RPMI8226 (cell line): ENCODE measurements at regions not wholly inside any gene's neighbourhood (a gene's known extent, or its start where the extent isn't known, plus 50 kb on each side); places are given as distances from the start of the nearest gene placed in this dataset.
A peak's percentile ranks its signal among the peaks of the same experiment; 100 is the strongest.

Experiments used
- DNase-seq: peaks from one replicate; pipeline ENCODE4 v3.0.0-alpha.2; 2015

GRCh38 chr5:96157841-96158291 is 196.2 kb upstream of the ELL2 start:
- no peak for DNase-seq

- no peak for DNase-seq
These were observed 195.6 kb upstream of the ELL2 start for GRCh38 chr5:96157077-96157780.

- no peak for DNase-seq
These were observed 193.5 kb upstream of the ELL2 start for GRCh38 chr5:96155147-96155546.

GRCh38 chr5:96151891-96152290 is 190.2 kb upstream of the ELL2 start:
- DNase-seq, result no peak

- no peak for DNase-seq
These were observed 188.4 kb upstream of the ELL2 start for GRCh38 chr5:96150007-96150406.

GRCh38 chr5:96149546-96149945 is 187.9 kb upstream of the ELL2 start:
- DNase-seq, result peak; percentile 33

GRCh38 chr5:96149021-96149420 is 187.4 kb upstream of the ELL2 start:
- no peak for DNase-seq

GRCh38 chr5:96148376-96148775 is 186.7 kb upstream of the ELL2 start:
- no peak for DNase-seq

GRCh38 chr5:96147866-96148265 is 186.2 kb upstream of the ELL2 start:
- no peak for DNase-seq

GRCh38 chr5:96146675-96147074 is 185.0 kb upstream of the ELL2 start:
- DNase-seq, result peak; percentile 60

- DNase-seq, result no peak
These were observed 182.6 kb upstream of the ELL2 start for GRCh38 chr5:96144289-96144688.

- DNase-seq, result no peak
These were observed 181.8 kb upstream of the ELL2 start for GRCh38 chr5:96143450-96143849.

- DNase-seq, result no peak
These were observed 181.3 kb upstream of the ELL2 start for GRCh38 chr5:96142786-96143434.

GRCh38 chr5:96142184-96142781 is 180.6 kb upstream of the ELL2 start:
- DNase-seq, result no peak

GRCh38 chr5:96141749-96142148 is 180.1 kb upstream of the ELL2 start:
- DNase-seq, result no peak

- DNase-seq, result no peak
These were observed 178.8 kb upstream of the ELL2 start for GRCh38 chr5:96140496-96140895.

GRCh38 chr5:96140084-96140483 is 178.4 kb upstream of the ELL2 start:
- DNase-seq, result no peak

- no peak for DNase-seq
These were observed 173.2 kb upstream of the ELL2 start for GRCh38 chr5:96134886-96135285.

GRCh38 chr5:96133341-96134079 is 171.9 kb upstream of the ELL2 start:
- DNase-seq, result no peak

GRCh38 chr5:96129276-96129675 is 167.6 kb upstream of the ELL2 start:
- no peak for DNase-seq

GRCh38 chr5:96128204-96128864 is 166.7 kb upstream of the ELL2 start:
- DNase-seq, result no peak

- no peak for DNase-seq
These were observed 165.9 kb upstream of the ELL2 start for GRCh38 chr5:96127538-96127937.
